ENCODE measurements at regions not wholly inside any gene's neighbourhood (a gene's known extent, or its start where the extent isn't known, plus 50 kb on each side); places are given as distances from the start of the nearest gene placed in this dataset.

DNA sequence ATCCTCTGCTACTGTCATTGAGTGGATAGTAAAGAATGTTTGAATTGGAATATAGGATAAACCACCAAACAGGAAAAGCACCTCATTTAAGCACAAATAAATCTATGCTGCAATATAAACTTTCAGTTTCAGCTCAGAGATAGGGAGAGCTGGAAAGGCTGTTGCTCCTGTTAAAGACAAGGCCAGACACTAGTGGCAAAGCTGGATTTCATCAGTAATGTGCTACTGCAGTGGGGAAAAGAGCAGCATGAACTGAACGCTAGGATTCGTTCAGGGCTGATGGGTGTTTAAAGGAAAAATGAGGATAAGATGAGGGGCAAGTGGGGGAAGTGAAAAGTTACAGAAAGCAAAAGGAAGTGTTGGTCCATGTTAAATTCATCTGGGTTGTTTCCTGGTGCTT lies 775.4 kb upstream of the COBL start:
- H3K4me1 ChIP-seq (ENCODE audit: control insufficient read depth in 3 of 3, insufficient read depth in 2 of 3, low read depth in 1 of 3, low read length in 2 of 3) = no peaks in the 10 kb centered on the region
- peaks cover 0 to 8% (median 0%) of the 10 kb centered on the region in 3 donors for H3K27me3 ChIP-seq (ENCODE audit: control insufficient read depth in 3 of 3, insufficient read depth in 3 of 3, low read length in 3 of 3)
- H3K4me3 ChIP-seq (ENCODE audit: low read depth in 1 of 3, low read length in 3 of 3) = no peak overlapping the region
- no peaks in the 10 kb centered on the region for H3K9me3 ChIP-seq (ENCODE audit: control insufficient read depth in 2 of 2, insufficient read depth in 1 of 2, low read depth in 1 of 2, low read length in 1 of 2)
- DNase-seq (no peak), FAIRE-seq (no peak)
- H3K27ac ChIP-seq (ENCODE audit: low read depth in 1 of 3, low read length in 2 of 3) = no peak overlapping the region
- WGBS, 3 donors = 66 to 78% (median 76%) methylated on average over 2 of the region's 2 CpGs
- no peaks in the 10 kb centered on the region for H3K36me3 ChIP-seq (ENCODE audit: control insufficient read depth in 3 of 3, insufficient read depth in 2 of 3, low read depth in 1 of 3, low read length in 3 of 3)

DNA sequence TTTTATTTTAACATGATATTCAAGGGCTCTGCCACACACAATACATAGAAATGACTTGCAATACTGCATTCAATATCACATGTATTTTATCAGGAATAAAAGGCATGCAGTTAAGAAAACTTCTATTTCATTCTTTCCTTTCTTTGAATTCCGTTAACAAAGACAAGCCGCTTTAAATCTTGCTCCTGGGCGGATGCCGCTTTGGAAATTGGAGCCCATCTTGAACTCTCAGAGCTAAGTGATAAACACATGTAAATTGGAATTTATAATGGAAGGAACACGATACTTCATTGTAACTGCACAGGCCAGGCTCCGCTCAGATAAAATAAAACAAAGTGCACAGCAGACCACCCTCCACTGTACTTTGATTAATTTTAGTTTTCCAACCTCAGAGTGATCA lies 774.5 kb upstream of the COBL start:
- H3K27me3 ChIP-seq (ENCODE audit: control insufficient read depth in 3 of 3, insufficient read depth in 3 of 3, low read length in 3 of 3) = peaks cover 0 to 8% (median 0%) of the 10 kb centered on the region in 3 donors
- WGBS, 3 donors = 72 to 93% (median 90%) methylated on average over 6 of the region's 6 CpGs
- H3K4me1 ChIP-seq (ENCODE audit: control insufficient read depth in 3 of 3, insufficient read depth in 2 of 3, low read depth in 1 of 3, low read length in 2 of 3) = no peaks in the 10 kb centered on the region
- no peaks in the 10 kb centered on the region for H3K36me3 ChIP-seq (ENCODE audit: control insufficient read depth in 3 of 3, insufficient read depth in 2 of 3, low read depth in 1 of 3, low read length in 3 of 3)
- FAIRE-seq (no peak), DNase-seq (no peak)
- H3K27ac ChIP-seq (ENCODE audit: low read depth in 1 of 3, low read length in 2 of 3) = no peak overlapping the region
- H3K4me3 ChIP-seq (ENCODE audit: low read depth in 1 of 3, low read length in 3 of 3) = no peak overlapping the region
- no peaks in the 10 kb centered on the region for H3K9me3 ChIP-seq (ENCODE audit: control insufficient read depth in 2 of 2, insufficient read depth in 1 of 2, low read depth in 1 of 2, low read length in 1 of 2)

DNA sequence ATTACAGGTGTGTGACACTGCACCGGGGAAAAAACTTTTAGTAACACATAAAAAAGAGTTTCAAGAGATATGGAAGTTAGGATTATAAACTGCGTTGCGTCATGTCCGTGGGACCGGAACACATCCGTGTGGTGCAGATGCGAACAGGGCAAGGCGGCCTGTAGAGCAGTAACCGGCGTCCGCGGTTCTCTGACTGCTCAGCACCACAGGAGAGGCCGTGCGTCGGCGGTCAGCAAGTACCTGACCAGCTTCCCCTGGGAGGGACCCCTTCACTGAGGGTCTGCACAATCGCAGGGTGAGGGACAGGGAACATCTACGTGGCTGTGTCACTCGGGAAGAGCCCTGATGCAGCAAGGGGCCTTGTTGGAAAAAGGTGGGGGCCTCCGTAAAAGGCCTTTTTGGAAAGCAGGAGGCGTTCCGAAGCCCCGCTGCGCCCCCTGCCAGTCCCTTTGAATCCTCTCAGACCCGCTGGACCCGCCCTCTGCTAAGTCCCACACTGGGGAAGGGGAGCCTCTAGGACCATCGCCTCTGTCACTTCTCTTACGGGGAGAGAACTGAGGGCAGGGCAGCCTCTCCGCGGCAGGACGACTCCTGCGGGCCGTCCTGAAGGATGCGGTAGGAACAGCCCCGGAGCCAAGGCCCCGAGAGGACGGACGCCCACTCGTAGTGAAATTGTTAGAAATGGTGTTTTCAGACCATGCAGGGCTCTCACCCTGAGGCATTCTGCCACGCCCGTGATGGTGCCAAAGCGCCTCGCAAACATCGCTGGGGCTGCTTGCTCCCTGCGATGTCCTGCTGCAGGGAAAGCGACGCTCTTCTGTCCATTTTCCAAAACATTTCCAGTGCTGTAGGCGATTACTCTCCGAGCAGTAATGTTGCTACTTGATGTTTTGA lies 771.6 kb upstream of the COBL start:
- Histone ChIP-seq H3K27ac (ENCODE audit: low read depth in 1 of 3, low read length in 2 of 3) (no peak overlapping the region), H3K9me3 (ENCODE audit: control insufficient read depth in 2 of 2, insufficient read depth in 1 of 2, low read depth in 1 of 2, low read length in 1 of 2) (no peaks in the 10 kb centered on the region), H3K36me3 (ENCODE audit: control insufficient read depth in 3 of 3, insufficient read depth in 2 of 3, low read depth in 1 of 3, low read length in 3 of 3) (no peaks in the 10 kb centered on the region), H3K27me3 (ENCODE audit: control insufficient read depth in 3 of 3, insufficient read depth in 3 of 3, low read length in 3 of 3) (peaks cover 0 to 8% (median 0%) of the 10 kb centered on the region in 3 donors), H3K4me3 (ENCODE audit: low read depth in 1 of 3, low read length in 3 of 3) (peak overlapping the region in 1 of 3 donors; percentile 16), H3K4me1 (ENCODE audit: control insufficient read depth in 3 of 3, insufficient read depth in 2 of 3, low read depth in 1 of 3, low read length in 2 of 3) (no peaks in the 10 kb centered on the region)
- WGBS, 3 donors = 23 to 58% (median 50%) methylated on average over 49 of the region's 49 CpGs
- DNase-seq (peak in 1 of 2 donors; percentile 24), FAIRE-seq (no peak)

DNA sequence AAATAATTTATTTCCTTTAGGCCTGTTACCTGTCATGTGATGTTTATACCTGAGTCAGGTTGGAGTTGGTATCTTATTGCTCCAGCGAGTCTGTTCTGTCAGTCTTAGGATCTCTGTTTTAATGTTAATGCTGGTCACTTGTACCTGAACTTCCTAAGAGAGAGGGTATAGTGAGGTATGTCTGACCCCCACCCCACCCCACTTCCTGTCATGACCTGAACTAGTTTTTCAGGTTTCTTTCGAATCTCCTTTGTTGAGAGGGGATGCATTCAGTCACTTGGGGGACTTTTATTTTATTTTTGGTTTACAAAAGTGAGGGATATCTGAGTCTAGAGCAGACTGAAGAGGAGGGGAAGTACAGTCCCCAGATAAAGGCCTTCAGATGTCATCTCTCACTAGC lies 769.0 kb upstream of the COBL start:
- WGBS, 3 donors = 62 to 87% (median 76%) methylated on average over 2 of the region's 2 CpGs
- Histone ChIP-seq H3K27me3 (ENCODE audit: control insufficient read depth in 3 of 3, insufficient read depth in 3 of 3, low read length in 3 of 3) (peaks cover 0 to 8% (median 0%) of the 10 kb centered on the region in 3 donors), H3K9me3 (ENCODE audit: control insufficient read depth in 2 of 2, insufficient read depth in 1 of 2, low read depth in 1 of 2, low read length in 1 of 2) (no peaks in the 10 kb centered on the region), H3K4me3 (ENCODE audit: low read depth in 1 of 3, low read length in 3 of 3) (no peak overlapping the region), H3K36me3 (ENCODE audit: control insufficient read depth in 3 of 3, insufficient read depth in 2 of 3, low read depth in 1 of 3, low read length in 3 of 3) (no peaks in the 10 kb centered on the region), H3K27ac (ENCODE audit: low read depth in 1 of 3, low read length in 2 of 3) (no peak overlapping the region), H3K4me1 (ENCODE audit: control insufficient read depth in 3 of 3, insufficient read depth in 2 of 3, low read depth in 1 of 3, low read length in 2 of 3) (no peaks in the 10 kb centered on the region)
- FAIRE-seq = no peak
- no peak for DNase-seq

DNA sequence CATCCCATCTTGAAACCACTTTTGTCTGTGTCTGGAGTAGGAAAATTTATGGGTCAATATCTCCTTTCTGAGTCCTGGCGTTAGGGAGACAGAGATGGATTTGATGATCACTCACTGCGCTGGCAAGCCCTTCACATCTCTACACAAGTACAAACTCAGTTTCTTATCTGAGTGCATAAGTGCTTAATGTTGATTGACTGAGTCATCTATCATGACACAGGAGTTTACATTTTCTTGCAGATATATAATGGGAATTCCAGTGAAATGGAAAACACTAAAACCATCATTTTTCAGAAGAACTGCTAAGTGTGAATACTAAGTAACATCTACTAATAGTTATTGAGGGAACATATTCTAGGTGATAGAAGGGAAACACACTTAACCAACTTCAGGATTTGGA lies 763.9 kb upstream of the COBL start:
- no peaks in the 10 kb centered on the region for H3K27me3 ChIP-seq (ENCODE audit: control insufficient read depth in 3 of 3, insufficient read depth in 3 of 3, low read length in 3 of 3)
- WGBS, 3 donors = 42 to 50% (median 43%) methylated on average over 2 of the region's 2 CpGs
- H3K4me1 ChIP-seq (ENCODE audit: control insufficient read depth in 3 of 3, insufficient read depth in 2 of 3, low read depth in 1 of 3, low read length in 2 of 3) = no peaks in the 10 kb centered on the region
- H3K4me3 ChIP-seq (ENCODE audit: low read depth in 1 of 3, low read length in 3 of 3) = no peak overlapping the region
- FAIRE-seq = no peak
- H3K36me3 ChIP-seq (ENCODE audit: control insufficient read depth in 3 of 3, insufficient read depth in 2 of 3, low read depth in 1 of 3, low read length in 3 of 3) = no peaks in the 10 kb centered on the region
- no peak overlapping the region for H3K27ac ChIP-seq (ENCODE audit: low read depth in 1 of 3, low read length in 2 of 3)
- H3K9me3 ChIP-seq (ENCODE audit: control insufficient read depth in 2 of 2, insufficient read depth in 1 of 2, low read depth in 1 of 2, low read length in 1 of 2) = no peaks in the 10 kb centered on the region
- no peak for DNase-seq

DNA sequence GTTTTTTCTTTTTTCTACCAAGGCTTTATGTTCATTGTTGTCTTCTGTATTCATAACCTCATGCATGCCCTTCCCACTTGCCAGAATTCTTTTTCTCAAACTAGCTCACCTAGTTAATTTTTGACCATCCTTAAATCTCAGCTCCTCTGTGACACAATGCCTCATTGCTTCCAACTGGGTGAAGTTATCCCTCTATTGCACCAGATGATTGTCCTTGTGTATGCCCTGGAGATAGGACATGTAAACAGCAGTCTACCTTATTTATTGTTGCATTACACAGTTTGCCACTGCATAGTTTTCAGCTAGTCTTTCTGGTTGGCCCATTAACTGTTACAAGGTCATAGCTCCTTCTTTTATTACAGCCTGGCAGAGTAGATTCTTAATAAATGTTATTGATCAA lies 763.1 kb upstream of the COBL start:
- H3K4me1 ChIP-seq (ENCODE audit: control insufficient read depth in 3 of 3, insufficient read depth in 2 of 3, low read depth in 1 of 3, low read length in 2 of 3) = no peaks in the 10 kb centered on the region
- DNase-seq = no peak
- H3K27me3 ChIP-seq (ENCODE audit: control insufficient read depth in 3 of 3, insufficient read depth in 3 of 3, low read length in 3 of 3) = peaks cover 0 to 2% (median 0%) of the 10 kb centered on the region in 3 donors
- H3K4me3 ChIP-seq (ENCODE audit: low read depth in 1 of 3, low read length in 3 of 3) = no peak overlapping the region
- H3K9me3 ChIP-seq (ENCODE audit: control insufficient read depth in 2 of 2, insufficient read depth in 1 of 2, low read depth in 1 of 2, low read length in 1 of 2) = no peaks in the 10 kb centered on the region
- no peaks in the 10 kb centered on the region for H3K36me3 ChIP-seq (ENCODE audit: control insufficient read depth in 3 of 3, insufficient read depth in 2 of 3, low read depth in 1 of 3, low read length in 3 of 3)
- no peak overlapping the region for H3K27ac ChIP-seq (ENCODE audit: low read depth in 1 of 3, low read length in 2 of 3)
- FAIRE-seq = no peak

DNA sequence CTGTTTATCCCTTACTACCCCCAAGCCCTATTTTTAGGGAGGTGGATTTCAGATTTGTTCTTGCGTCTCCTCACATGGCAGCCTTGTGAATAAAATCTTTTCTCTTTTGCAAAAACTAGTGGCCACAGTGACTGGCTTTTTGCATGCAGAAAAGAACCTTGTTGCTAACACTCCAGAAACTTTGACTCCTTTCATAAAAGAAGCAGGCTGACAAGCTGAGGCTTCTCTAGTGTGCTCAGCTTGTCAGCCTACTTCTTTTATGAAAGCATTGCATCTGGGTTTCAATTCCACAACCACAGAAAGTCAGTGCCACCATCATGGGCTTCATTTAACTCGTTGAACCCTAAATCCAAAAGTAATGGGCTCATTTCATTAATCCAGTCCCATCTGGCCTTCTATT lies 761.0 kb upstream of the COBL start:
- H3K36me3 ChIP-seq (ENCODE audit: control insufficient read depth in 3 of 3, insufficient read depth in 2 of 3, low read depth in 1 of 3, low read length in 3 of 3) = no peaks in the 10 kb centered on the region
- no peak for FAIRE-seq
- H3K9me3 ChIP-seq (ENCODE audit: control insufficient read depth in 2 of 2, insufficient read depth in 1 of 2, low read depth in 1 of 2, low read length in 1 of 2) = no peaks in the 10 kb centered on the region
- 80 to 87% (median 87%) methylated on average over 2 of the region's 2 CpGs for WGBS, 3 donors
- H3K27ac ChIP-seq (ENCODE audit: low read depth in 1 of 3, low read length in 2 of 3) = no peak overlapping the region
- peaks cover 0 to 2% (median 0%) of the 10 kb centered on the region in 3 donors for H3K27me3 ChIP-seq (ENCODE audit: control insufficient read depth in 3 of 3, insufficient read depth in 3 of 3, low read length in 3 of 3)
- H3K4me1 ChIP-seq (ENCODE audit: control insufficient read depth in 3 of 3, insufficient read depth in 2 of 3, low read depth in 1 of 3, low read length in 2 of 3) = no peaks in the 10 kb centered on the region
- no peak for DNase-seq
- H3K4me3 ChIP-seq (ENCODE audit: low read depth in 1 of 3, low read length in 3 of 3) = no peak overlapping the region

DNA sequence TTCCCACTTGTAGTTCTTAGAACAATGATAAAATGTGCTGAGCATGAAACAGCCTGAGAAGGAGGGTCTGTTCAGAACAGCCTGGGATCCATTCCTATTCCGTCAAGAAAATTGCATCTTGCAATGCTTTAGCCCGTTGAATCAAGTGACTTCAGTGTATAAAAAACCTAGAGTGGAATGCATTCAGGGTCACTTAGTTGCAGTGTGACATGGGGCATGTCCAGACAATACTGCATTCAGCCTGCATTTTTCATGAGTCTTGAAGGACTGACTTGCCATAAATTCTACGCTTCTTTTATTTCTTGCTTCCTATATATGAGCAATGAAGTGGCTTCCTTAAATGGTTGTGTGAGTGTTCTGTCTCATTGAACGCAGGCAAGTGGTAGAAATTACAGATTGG lies 758.3 kb upstream of the COBL start:
- H3K9me3 ChIP-seq (ENCODE audit: control insufficient read depth in 2 of 2, insufficient read depth in 1 of 2, low read depth in 1 of 2, low read length in 1 of 2) = no peaks in the 10 kb centered on the region
- no peaks in the 10 kb centered on the region for H3K36me3 ChIP-seq (ENCODE audit: control insufficient read depth in 3 of 3, insufficient read depth in 2 of 3, low read depth in 1 of 3, low read length in 3 of 3)
- no peak overlapping the region for H3K27ac ChIP-seq (ENCODE audit: low read depth in 1 of 3, low read length in 2 of 3)
- no peaks in the 10 kb centered on the region for H3K4me1 ChIP-seq (ENCODE audit: control insufficient read depth in 3 of 3, insufficient read depth in 2 of 3, low read depth in 1 of 3, low read length in 2 of 3)
- DNase-seq = no peak
- FAIRE-seq = no peak
- H3K27me3 ChIP-seq (ENCODE audit: control insufficient read depth in 3 of 3, insufficient read depth in 3 of 3, low read length in 3 of 3) = peaks cover 0 to 2% (median 0%) of the 10 kb centered on the region in 3 donors
- no peak overlapping the region for H3K4me3 ChIP-seq (ENCODE audit: low read depth in 1 of 3, low read length in 3 of 3)
- 79 to 85% (median 83%) methylated on average over 4 of the region's 4 CpGs for WGBS, 3 donors

DNA sequence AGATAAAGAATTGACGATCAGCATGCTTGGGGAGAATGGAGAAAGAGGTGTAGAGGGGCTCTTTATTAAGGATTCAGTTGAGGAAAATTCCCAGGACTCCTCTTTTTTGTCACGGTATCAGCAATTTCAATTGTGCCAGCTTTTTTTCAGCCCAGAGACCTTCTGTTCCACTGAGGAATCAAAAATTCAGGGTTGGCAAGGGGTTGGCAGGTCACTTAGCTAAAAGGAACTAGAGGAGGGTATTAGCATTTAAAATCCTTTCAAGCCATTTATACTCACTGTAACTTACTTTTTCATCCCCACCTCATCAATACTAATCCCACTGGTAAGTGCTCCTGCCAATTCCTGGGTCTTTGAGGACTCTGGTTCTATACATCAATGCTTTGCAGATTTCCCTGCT lies 757.5 kb upstream of the COBL start:
- H3K4me3 ChIP-seq (ENCODE audit: low read depth in 1 of 3, low read length in 3 of 3) = no peak overlapping the region
- H3K4me1 ChIP-seq (ENCODE audit: control insufficient read depth in 3 of 3, insufficient read depth in 2 of 3, low read depth in 1 of 3, low read length in 2 of 3) = no peaks in the 10 kb centered on the region
- H3K9me3 ChIP-seq (ENCODE audit: control insufficient read depth in 2 of 2, insufficient read depth in 1 of 2, low read depth in 1 of 2, low read length in 1 of 2) = no peaks in the 10 kb centered on the region
- WGBS, 3 donors = 75 to 80% (median 80%) methylated on average over 2 of the region's 2 CpGs
- FAIRE-seq = no peak
- no peak overlapping the region for H3K27ac ChIP-seq (ENCODE audit: low read depth in 1 of 3, low read length in 2 of 3)
- H3K27me3 ChIP-seq (ENCODE audit: control insufficient read depth in 3 of 3, insufficient read depth in 3 of 3, low read length in 3 of 3) = peaks cover 0 to 2% (median 0%) of the 10 kb centered on the region in 3 donors
- no peaks in the 10 kb centered on the region for H3K36me3 ChIP-seq (ENCODE audit: control insufficient read depth in 3 of 3, insufficient read depth in 2 of 3, low read depth in 1 of 3, low read length in 3 of 3)
- no peak for DNase-seq
